Bronchial epithelial cell (primary cell): ENCODE measurements at regions not wholly inside any gene's neighbourhood (a gene's known extent, or its start where the extent isn't known, plus 50 kb on each side); places are given as distances from the start of the nearest gene placed in this dataset.

Source experiments
- DNase-seq: peaks from one replicate; pipeline ENCODE4 v3.0.0-alpha.2; 2010; ENCODE audit warnings: low read depth
- FAIRE-seq: peaks from 2 replicates; lab custom pipeline; 2011; peaks lifted over from hg19 to GRCh38; lab: Jason Lieb, UNC
- H3K27me3 ChIP-seq: 2 replicates; pipeline ENCODE4 v1.5.1; 2011; ENCODE audit warnings: low read length; ENCODE audit not compliant: control insufficient read depth, insufficient read depth
- H3K36me3 ChIP-seq: 2 replicates; pipeline ENCODE4 v1.5.1; 2011; ENCODE audit warnings: low read length; ENCODE audit not compliant: control insufficient read depth, insufficient read depth
- H3K4me3 ChIP-seq: 2 replicates; pipeline ENCODE4 v1.5.1; 2011; ENCODE audit warnings: mild to moderate bottlenecking, low read depth, low read length, control low read depth
- TF ChIP-seq, protein P1 (sequence below): IDR thresholded peaks from 2 replicates; pipeline ENCODE4 v1.5.1; 2011; ENCODE audit warnings: mild to moderate bottlenecking, moderate library complexity, low read length, control low read depth, inconsistent platforms; ENCODE audit not compliant: insufficient read depth, severe bottlenecking

DNA sequence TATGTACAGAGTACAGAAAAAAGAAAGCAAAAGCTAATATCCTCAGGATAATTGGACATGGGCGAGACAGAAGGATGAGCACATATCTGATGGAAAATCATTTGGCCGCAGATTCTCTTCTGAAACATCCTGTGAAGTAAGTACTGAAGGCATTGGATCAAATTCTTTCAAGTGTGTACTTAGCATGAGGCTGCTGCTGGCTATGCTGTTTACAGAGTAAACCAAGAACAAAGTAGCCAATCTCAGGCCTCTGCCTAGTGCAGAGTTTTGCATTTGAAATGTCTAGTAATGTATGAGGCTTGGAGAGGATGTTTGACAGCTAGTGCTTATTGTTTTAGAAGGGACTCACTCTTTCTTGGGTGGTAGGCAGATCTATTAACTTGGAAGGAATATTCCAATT is 128.5 kb downstream of the MAGEC2 start:
- H3K27me3 ChIP-seq: no peaks in the 10 kb centered on the region
- H3K4me3 ChIP-seq: no peak overlapping the region
- DNase-seq: no peak
- no peaks in the 10 kb centered on the region for H3K36me3 ChIP-seq
- TF ChIP-seq, protein P1, sequence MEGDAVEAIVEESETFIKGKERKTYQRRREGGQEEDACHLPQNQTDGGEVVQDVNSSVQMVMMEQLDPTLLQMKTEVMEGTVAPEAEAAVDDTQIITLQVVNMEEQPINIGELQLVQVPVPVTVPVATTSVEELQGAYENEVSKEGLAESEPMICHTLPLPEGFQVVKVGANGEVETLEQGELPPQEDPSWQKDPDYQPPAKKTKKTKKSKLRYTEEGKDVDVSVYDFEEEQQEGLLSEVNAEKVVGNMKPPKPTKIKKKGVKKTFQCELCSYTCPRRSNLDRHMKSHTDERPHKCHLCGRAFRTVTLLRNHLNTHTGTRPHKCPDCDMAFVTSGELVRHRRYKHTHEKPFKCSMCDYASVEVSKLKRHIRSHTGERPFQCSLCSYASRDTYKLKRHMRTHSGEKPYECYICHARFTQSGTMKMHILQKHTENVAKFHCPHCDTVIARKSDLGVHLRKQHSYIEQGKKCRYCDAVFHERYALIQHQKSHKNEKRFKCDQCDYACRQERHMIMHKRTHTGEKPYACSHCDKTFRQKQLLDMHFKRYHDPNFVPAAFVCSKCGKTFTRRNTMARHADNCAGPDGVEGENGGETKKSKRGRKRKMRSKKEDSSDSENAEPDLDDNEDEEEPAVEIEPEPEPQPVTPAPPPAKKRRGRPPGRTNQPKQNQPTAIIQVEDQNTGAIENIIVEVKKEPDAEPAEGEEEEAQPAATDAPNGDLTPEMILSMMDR: no peak
- no peak for FAIRE-seq

DNA sequence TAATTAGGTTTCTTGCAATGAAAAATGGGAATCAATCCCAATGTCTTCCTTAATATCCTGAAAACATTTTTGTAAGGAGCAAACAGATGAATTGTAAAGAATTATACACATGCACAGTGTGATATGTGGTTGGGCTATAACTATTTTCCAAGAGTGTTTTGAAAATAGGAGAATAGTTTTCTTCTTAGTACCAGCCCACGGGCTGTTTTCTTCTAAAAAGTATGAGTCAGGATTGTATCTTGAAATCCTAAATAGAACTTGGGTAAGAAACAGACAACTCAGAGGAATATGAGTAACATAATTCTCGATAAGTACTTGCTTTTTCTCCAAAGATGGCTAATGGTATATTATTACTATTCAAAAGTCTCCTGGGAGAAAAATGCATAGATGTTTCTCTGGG is 136.7 kb downstream of the MAGEC2 start:
- DNase-seq (no peak), FAIRE-seq (no peak)
- TF ChIP-seq, protein P1: no peak
- Histone ChIP-seq H3K4me3 (no peak overlapping the region), H3K27me3 (no peaks in the 10 kb centered on the region), H3K36me3 (no peaks in the 10 kb centered on the region)

DNA sequence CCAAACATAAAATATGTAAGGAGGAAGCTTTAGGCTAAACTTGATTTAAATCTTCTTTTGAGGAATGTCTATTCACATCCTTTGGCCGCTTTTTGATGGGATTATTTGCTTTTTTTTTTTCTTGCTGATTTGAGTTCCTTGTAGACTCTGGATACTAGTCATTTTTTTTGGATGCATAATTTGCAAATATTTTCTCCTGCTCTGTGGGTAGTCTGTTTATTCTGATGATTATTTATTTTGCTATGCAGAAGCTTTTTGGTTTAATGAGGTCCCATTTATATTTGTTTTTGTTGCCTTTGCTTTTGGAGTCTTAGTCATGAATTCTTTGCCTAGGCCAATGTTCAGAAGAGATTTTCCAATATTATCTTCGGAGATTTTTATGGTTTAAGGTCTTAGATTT is 144.9 kb downstream of the MAGEC2 start:
- H3K36me3 ChIP-seq: no peaks in the 10 kb centered on the region
- TF ChIP-seq, protein P1: no peak
- H3K4me3 ChIP-seq: no peak overlapping the region
- DNase-seq (no peak), FAIRE-seq (no peak)
- no peaks in the 10 kb centered on the region for H3K27me3 ChIP-seq

DNA sequence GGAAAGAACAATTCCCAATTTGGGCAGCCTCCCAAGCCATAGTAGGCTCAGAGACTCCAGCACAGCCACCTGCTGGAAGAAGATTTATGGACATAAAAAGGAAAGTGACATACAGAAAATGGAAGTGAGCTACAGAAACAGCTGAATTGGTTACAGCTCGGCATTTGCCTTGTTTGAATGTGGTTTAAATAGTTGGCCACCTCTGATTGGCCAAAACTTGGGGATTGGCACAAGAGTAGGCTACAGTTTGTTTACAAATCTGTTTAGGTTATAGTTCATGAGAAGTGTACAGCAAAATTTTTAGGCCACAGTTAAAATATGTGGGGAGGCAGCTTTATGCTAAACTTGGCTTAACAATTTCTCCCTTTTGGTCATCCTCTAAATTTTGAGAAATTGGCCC is 150.4 kb downstream of the MAGEC1 start:
- no peak for FAIRE-seq
- TF ChIP-seq, protein P1: no peak
- Histone ChIP-seq H3K4me3 (no peak overlapping the region), H3K27me3 (no peaks in the 10 kb centered on the region), H3K36me3 (no peaks in the 10 kb centered on the region)
- DNase-seq: no peak

DNA sequence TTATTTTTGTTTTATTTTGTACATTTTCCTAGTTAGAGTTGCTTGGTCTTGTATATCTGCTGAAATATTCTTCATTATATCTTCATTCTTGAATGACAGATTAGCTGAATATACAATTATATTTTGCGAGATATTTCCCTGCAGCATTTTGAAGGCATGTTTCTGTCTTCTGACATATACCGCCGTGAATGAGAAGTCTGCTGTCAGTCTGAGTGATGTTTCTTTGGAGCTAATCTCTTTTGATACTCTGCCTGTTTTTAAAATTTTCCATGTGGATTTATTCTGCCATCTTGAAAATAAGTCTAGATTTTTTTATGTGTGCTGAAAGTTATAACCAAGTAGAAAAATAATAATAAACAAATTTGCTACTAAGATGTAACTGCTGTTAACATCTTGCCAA is 148.5 kb downstream of the MAGEC1 start:
- Histone ChIP-seq H3K4me3 (no peak overlapping the region), H3K36me3 (no peaks in the 10 kb centered on the region), H3K27me3 (no peaks in the 10 kb centered on the region)
- DNase-seq (no peak), FAIRE-seq (no peak)
- TF ChIP-seq, protein P1: no peak

DNA sequence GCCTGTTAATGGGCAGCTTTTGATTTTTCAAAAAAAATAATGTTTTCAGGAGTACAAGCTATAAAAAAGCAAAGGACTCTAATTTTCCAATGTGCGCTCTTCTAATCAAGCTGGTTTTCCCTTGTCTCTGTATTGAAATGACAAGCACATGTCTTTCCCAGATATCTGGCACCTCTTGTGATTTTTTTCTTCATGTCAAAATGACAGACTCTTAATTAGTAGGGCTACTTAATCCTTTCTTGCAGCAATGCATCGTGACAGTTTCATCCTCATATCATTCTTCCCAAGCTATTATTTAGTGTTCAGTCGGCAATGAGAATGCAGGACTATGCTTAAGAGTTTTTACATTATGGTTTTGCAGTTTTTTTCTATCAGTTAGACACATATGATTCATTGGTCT is 139.5 kb downstream of the MAGEC1 start:
- TF ChIP-seq, protein P1: no peak
- Histone ChIP-seq H3K4me3 (no peak overlapping the region), H3K36me3 (no peaks in the 10 kb centered on the region), H3K27me3 (no peaks in the 10 kb centered on the region)
- no peak for DNase-seq
- no peak for FAIRE-seq
